A549 (cell line): ENCODE measurements at regions not wholly inside any gene's neighbourhood (a gene's known extent, or its start where the extent isn't known, plus 50 kb on each side); places are given as distances from the start of the nearest gene placed in this dataset.

ENCODE experiments used
- ATAC-seq, 2 experiments: fragments of 200-7000 bp in 1 of 2; fragments of >200 bp in 1 of 2; cut with Nextera tagmentation in 1 of 2; cut with Tn5 transposase in 1 of 2; 3 replicates each; pipeline versions ENCODE4 v1.8.0 to v1.9.1; 2018 to 2020; ENCODE audit warnings: mild to moderate bottlenecking in 1 of 2, moderate library complexity in 1 of 2
- CTCF ChIA-PET: fragments of 300-600 bp; sonication (Branson Sonifier 250); formaldehyde crosslinking; extraction: SDS; loops from one replicate; lab custom pipeline; 2021; ENCODE audit warnings: antibody characterized with exemption, inconsistent platforms; lab: Yijun Ruan, JAX
- POLR2A ChIA-PET: fragments of 350-600 bp; formaldehyde crosslinking; extraction: SDS; loops from one replicate; lab custom pipeline; 2021; ENCODE audit warnings: antibody characterized with exemption, inconsistent platforms; lab: Yijun Ruan, JAX
- DNase-seq, 2 experiments: peaks; one replicate each; pipeline versions ENCODE4 v3.0.0 to v3.0.0-alpha.2; 2011 to 2016; ENCODE audit warnings: low read depth in 1 of 2, low spot score in 1 of 2
- FAIRE-seq: peaks from 2 replicates; lab custom pipeline; 2011; peaks lifted over from hg19 to GRCh38; lab: Jason Lieb, UNC
- H3K27ac ChIP-seq, 2 experiments: fragments of >200 bp; sonication (Bioruptor Twin); formaldehyde crosslinking; 3 replicates each; pipeline ENCODE4 v1.5.1; 2016 to 2017
- H3K4me1 ChIP-seq: fragments of >200 bp; sonication (Bioruptor Twin); formaldehyde crosslinking; 3 replicates; pipeline ENCODE4 v1.6.1; 2016
- H3K4me2 ChIP-seq: fragments of >200 bp; sonication (Bioruptor Twin); formaldehyde crosslinking; 3 replicates; pipeline ENCODE4 v1.6.1; 2016
- H3K4me3 ChIP-seq: fragments of >200 bp; sonication (Bioruptor Twin); formaldehyde crosslinking; 3 replicates; pipeline ENCODE4 v1.5.1; 2016
- H3K9me3 ChIP-seq: fragments of >200 bp; sonication (Bioruptor Twin); formaldehyde crosslinking; 3 replicates; pipeline ENCODE4 v1.6.1; 2016
- CEBPB ChIP-seq, 2 experiments: fragments of >200 bp in 1 of 2; sonication (Bioruptor Twin) in 1 of 2; formaldehyde crosslinking in 1 of 2; IDR thresholded peaks; 2 replicates each; pipeline ENCODE4 v1.6.1; 2012 to 2016
- E2F6 ChIP-seq: IDR thresholded peaks from 2 replicates; pipeline ENCODE4 v1.6.1; 2012; ENCODE audit warnings: low read depth, borderline replicate concordance
- EP300 ChIP-seq, 2 experiments: fragments of >200 bp; sonication (Bioruptor Twin); formaldehyde crosslinking; IDR thresholded peaks; 2 replicates in 1 of 2; 3 replicates in 1 of 2; pipeline ENCODE4 v1.6.1; 2016 to 2017
- FOSL2 ChIP-seq, 2 experiments: fragments of 450-650 bp in 1 of 2; fragments of >200 bp in 1 of 2; sonication (Bioruptor Twin) in 1 of 2; formaldehyde crosslinking; IDR thresholded peaks; 2 replicates each; pipeline versions ENCODE4 v1.5.0 to v1.6.1; 2016 to 2020; ENCODE audit warnings: mild to moderate bottlenecking in 1 of 2, moderate library complexity in 1 of 2
- HDAC2 ChIP-seq: fragments of 200-600 bp; sonication (generic); IDR thresholded peaks from 2 replicates; pipeline ENCODE4 v1.6.1; 2016
- HES2 ChIP-seq: fragments of >200 bp; sonication (Bioruptor Twin); formaldehyde crosslinking; IDR thresholded peaks from 2 replicates; pipeline ENCODE4 v1.6.1; 2016
- HMGXB4 ChIP-seq: fragments of 250-450 bp; sonication (Bioruptor Pico); IDR thresholded peaks from 2 replicates; pipeline ENCODE4 v1.5.0; 2021; ENCODE audit warnings: mild to moderate bottlenecking, moderate library complexity, borderline replicate concordance
- HOXA7 ChIP-seq: fragments of 250-450 bp; sonication (Bioruptor Pico); IDR thresholded peaks from 2 replicates; pipeline ENCODE4 v1.5.0; 2020; ENCODE audit warnings: mild to moderate bottlenecking, moderate library complexity
- JUN ChIP-seq, 2 experiments: fragments of >200 bp; sonication (Bioruptor Twin); formaldehyde crosslinking; IDR thresholded peaks; 2 replicates in 1 of 2; 3 replicates in 1 of 2; pipeline ENCODE4 v1.6.1; 2016 to 2017
- JUNB ChIP-seq: fragments of >200 bp; sonication (Bioruptor Twin); formaldehyde crosslinking; IDR thresholded peaks from 2 replicates; pipeline ENCODE4 v1.6.1; 2016
- KDM5A ChIP-seq: fragments of 200-600 bp; sonication (generic); IDR thresholded peaks from 2 replicates; pipeline ENCODE4 v1.6.1; 2016; ENCODE audit warnings: antibody characterized with exemption, mild to moderate bottlenecking
- MAX ChIP-seq: IDR thresholded peaks from 2 replicates; pipeline ENCODE4 v1.6.1; 2012
- MAZ ChIP-seq: fragments of 150-350 bp; IDR thresholded peaks from 2 replicates; pipeline ENCODE4 v1.6.1; 2014; ENCODE audit warnings: antibody characterized with exemption, low read depth, low read length, borderline replicate concordance
- NPAS2 ChIP-seq: fragments of 250-450 bp; sonication (Bioruptor Pico); IDR thresholded peaks from 2 replicates; pipeline ENCODE4 v1.8.0; 2022; ENCODE audit warnings: mild to moderate bottlenecking, moderate library complexity, borderline replicate concordance
- NR3C1 ChIP-seq: fragments of >200 bp; sonication (Bioruptor Twin); formaldehyde crosslinking; IDR thresholded peaks from 3 replicates; pipeline ENCODE4 v1.6.1; 2017
- PBX3 ChIP-seq: IDR thresholded peaks from 2 replicates; pipeline ENCODE4 v1.6.1; 2012
- RARB ChIP-seq: fragments of 250-450 bp; sonication (Bioruptor Pico); IDR thresholded peaks from 2 replicates; pipeline ENCODE4 v1.8.0; 2021; ENCODE audit warnings: mild to moderate bottlenecking, moderate library complexity
- REST ChIP-seq: fragments of 200-600 bp; sonication (generic); IDR thresholded peaks from 2 replicates; pipeline ENCODE4 v1.6.1; 2016; ENCODE audit warnings: antibody characterized with exemption, mild to moderate bottlenecking, moderate library complexity
- RFX5 ChIP-seq: fragments of 450-650 bp; IDR thresholded peaks from 2 replicates; pipeline ENCODE4 v1.7.1; 2014; ENCODE audit warnings: antibody characterized with exemption, mild to moderate bottlenecking, moderate library complexity
- RNF2 ChIP-seq: fragments of 200-600 bp; sonication (generic); IDR thresholded peaks from 2 replicates; pipeline ENCODE4 v1.6.1; 2016; ENCODE audit warnings: low read depth, mild to moderate bottlenecking, antibody characterized with exemption, moderate library complexity, borderline replicate concordance
- SREBF2 ChIP-seq: fragments of 450-650 bp; IDR thresholded peaks from 2 replicates; pipeline ENCODE4 v1.6.1; 2014; ENCODE audit warnings: mild to moderate bottlenecking, moderate library complexity
- TFCP2L1 ChIP-seq: fragments of 250-450 bp; sonication (Bioruptor Pico); IDR thresholded peaks from 2 replicates; pipeline ENCODE4 v1.5.0; 2021; ENCODE audit warnings: mild to moderate bottlenecking
- ZC3H11A ChIP-seq: fragments of 450-650 bp; IDR thresholded peaks from 2 replicates; pipeline ENCODE4 v1.6.1; 2014; ENCODE audit warnings: antibody characterized with exemption, mild to moderate bottlenecking
- ZFP36 ChIP-seq: fragments of 450-650 bp; IDR thresholded peaks from 2 replicates; pipeline ENCODE4 v1.6.1; 2014; ENCODE audit warnings: borderline replicate concordance; ENCODE audit not compliant: partially characterized antibody
- WGBS: methylation state at CpG from one replicate; pipeline ENCODE4 v1.1.6; 2017; ENCODE audit errors: missing lambda C conversion rate; 5-methylcytosine and 5-hydroxymethylcytosine counted together

- Histone ChIP-seq H3K27ac (no peak overlapping the region), H3K4me3 (no peak overlapping the region), H3K4me1 (0 out of 3 replicates have a peak, but pooled peaks cover 4% of the 10 kb centered on the region), H3K9me3 (no peaks in the 10 kb centered on the region), H3K4me2 (no peak overlapping the region)
- CTCF ChIA-PET, result interaction anchor here (1.5 kb wide), 1 partner anchor 9 kb away, joined by 3 read pairs; no protein-coding TSS in a partner anchor
- FAIRE-seq (no peak), DNase-seq (no peak), ATAC-seq (no peak)
- TF ChIP-seq RNF2 (no peak), ZFP36 (no peak), SREBF2 (no peak), TFCP2L1 (CRISPR knock-in tag) (no peak), MAZ (no peak), HMGXB4 (no peak), JUNB (no peak), CEBPB (IDR thresholded peaks at IDR 0.05) (no peak), E2F6 (no peak), MAX (no peak), RARB (CRISPR knock-in tag) (no peak), HES2 (no peak), EP300 (IDR thresholded peaks at IDR 0.05) (no peak), NR3C1 (no peak), REST (no peak)
- 98% methylated on average over 14 of the region's 33 CpGs for WGBS
- POLR2A ChIA-PET, result no interaction called here
Measured at GRCh38 chr4:14862891-14863290, 139.4 kb upstream of the CPEB2 start.

- TF ChIP-seq E2F6 (no peak), NPAS2 (CRISPR knock-in tag) (no peak), ZC3H11A (no peak), HES2 (no peak), JUN (IDR thresholded peaks at IDR 0.05) (no peak), HDAC2 (no peak), FOSL2 (IDR thresholded peaks at IDR 0.05) (no peak), FOSL2 (CRISPR knock-in tag; IDR thresholded peaks at IDR 0.05) (no peak), HOXA7 (no peak), PBX3 (no peak), KDM5A (no peak), RFX5 (no peak)
- TF ChIP-seq, all 56 proteins: peak for 0
- Histone ChIP-seq H3K4me2 (no peak overlapping the region), H3K27ac (no peak overlapping the region), H3K4me3 (no peak overlapping the region), H3K9me3 (no peaks in the 10 kb centered on the region), H3K4me1 (0 out of 3 replicates have a peak, but pooled peaks cover 4% of the 10 kb centered on the region)
- POLR2A ChIA-PET, result no interaction called here
- no peak for FAIRE-seq
- no peak for DNase-seq
- 86% methylated on average over 16 of the region's 16 CpGs for WGBS
- no peak for ATAC-seq
- CTCF ChIA-PET, result interaction anchor here (0.9 to 1.5 kb wide), 2 partner anchors 10 to 367 kb away, joined by 3 read pairs; no protein-coding TSS in a partner anchor
Measured at GRCh38 chr4:14863418-14864364, 138.6 kb upstream of the CPEB2 start.
